GM19455 (cell line): ENCODE measurements at regions not wholly inside any gene's neighbourhood (a gene's known extent, or its start where the extent isn't known, plus 50 kb on each side); places are given as distances from the start of the nearest gene placed in this dataset.
"Not testable (repeated sequence)": the region's sequence is repeated elsewhere in the genome, so short reads cannot be mapped to it uniquely, and the experiment has no call there.

Source experiments
- ATAC-seq: cut with Tn5 transposase; IDR thresholded peaks from one replicate; pipeline ENCODE4 v1.9.1; 2021; ENCODE audit not compliant: unreplicated experiment

- no peak for ATAC-seq
These were observed 50.8 kb upstream of the BEND6 start for GRCh38 chr6:56904068-56904467.

DNA sequence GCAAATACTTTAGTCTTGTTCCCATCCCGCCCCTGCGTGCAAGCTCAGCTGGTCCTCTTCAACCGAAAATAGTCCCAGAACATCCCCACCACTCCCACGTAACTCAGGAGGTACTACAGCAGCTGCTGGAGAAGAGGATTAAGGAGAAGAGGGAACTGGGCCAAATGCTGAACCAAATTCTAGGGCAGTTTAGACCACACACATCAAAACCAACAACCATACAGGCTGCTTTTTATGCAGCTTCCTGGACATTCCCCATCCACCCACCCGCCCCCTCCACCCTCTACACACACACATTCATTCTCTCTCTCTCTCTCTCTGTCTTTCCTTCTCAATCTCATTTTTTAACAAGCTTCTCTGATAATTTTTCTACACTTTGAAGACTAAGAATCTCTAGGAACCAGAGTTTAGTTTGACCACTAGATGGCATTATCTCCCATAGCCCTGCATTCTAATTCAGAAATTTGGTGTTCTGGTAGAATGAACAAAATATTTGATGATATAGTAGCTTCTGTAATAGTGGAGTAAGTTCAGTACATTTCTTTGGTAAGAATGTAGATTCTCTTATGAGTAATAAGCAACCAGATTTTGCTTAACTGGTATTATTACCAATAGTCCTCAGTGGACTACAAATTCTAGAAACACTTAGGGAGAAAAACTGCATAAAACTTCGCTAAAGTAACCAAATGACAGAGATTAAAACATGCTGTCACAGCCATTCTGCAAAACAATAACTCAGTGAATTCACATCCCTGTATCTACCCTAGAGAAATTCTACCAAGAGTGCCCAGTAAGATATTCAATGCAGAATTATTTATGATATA, 52.1 kb upstream of the BEND6 start:
- no peak for ATAC-seq

DNA sequence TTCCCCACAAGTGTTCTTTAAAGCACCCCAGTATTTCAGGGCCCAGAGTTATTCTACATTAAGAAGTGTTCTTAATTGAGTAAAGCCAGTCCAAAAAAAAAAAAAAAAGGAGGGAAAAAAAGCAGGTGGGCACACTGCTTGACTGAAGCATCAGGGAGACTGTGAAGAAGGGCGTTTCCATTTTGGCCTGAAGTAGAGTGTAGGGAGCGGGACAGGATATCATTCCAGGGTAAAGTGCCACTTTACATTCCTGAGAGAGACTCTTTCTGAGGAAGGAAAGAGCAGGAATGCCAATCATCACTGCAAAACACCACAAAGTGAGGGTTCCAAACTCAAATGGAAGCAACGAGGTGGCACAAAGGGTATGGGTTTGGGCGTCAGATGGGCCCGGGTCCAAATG, 54.1 kb upstream of the BEND6 start:
- no peak for ATAC-seq

DNA sequence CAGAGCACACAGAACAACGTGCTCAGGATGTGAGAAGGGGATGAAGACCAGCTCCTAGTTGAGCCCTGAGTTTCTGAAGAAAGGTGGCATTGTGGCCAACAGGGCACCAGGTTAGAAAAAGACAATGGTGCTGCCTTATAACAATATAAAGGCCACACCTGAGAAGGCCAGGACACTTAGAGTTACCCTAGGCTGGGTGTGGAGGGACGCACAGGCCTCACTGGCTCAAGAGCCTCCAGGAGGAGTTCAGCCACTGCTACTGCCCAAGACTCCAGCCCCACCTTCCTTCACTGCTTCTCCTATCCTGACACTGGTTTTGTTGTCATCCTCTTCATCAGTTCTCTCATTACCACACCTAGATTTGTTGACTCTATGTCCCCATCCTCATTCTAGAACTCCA, 55.2 kb upstream of the BEND6 start:
- no peak for ATAC-seq

DNA sequence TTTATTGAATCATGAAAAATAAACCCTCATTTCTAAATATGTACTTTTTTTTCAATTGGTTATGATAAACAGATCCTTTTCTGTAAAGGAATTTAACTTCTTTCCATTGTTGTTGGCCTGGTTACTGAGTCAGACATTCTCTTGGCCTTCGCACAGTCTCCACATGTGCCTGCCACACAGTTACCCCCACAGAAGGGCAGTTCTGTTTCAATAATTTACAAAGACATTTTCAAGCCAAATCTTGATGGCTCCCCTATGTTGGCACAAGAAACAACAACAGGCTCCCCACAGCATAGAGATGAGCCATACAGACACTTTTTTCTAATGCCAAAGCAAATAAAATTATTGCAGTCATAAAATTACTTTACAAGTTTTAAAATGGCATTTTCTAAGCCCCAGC, 55.6 kb upstream of the BEND6 start:
- ATAC-seq = no peak

- no peak for ATAC-seq
These were observed 56.9 kb upstream of the BEND6 start for GRCh38 chr6:56897789-56898529.

GRCh38 chr6:56891754-56892153, 63.2 kb upstream of the BEND6 start:
- no peak for ATAC-seq

- ATAC-seq = peak; percentile 96
These were observed 64.1 kb upstream of the BEND6 start for GRCh38 chr6:56890683-56891429.

DNA sequence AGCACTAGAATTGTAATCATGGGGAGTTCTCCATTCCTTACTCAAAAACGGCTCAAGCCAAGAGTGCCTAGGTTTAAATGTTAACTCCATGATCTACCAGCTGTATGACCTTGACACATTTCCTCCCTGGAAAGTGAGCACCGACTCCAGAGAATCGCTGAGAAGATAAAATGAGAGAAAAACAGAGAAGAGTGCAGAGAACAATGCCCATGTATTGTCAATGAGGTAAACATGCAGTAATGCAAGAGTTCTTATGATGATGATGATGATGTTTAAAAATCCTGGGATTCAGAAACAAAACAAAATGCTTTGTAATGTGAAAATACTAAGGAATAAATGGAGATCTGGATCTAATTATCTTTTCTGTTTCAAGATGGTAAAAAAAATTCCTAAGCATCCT, 64.8 kb upstream of the BEND6 start:
- ATAC-seq = no peak

DNA sequence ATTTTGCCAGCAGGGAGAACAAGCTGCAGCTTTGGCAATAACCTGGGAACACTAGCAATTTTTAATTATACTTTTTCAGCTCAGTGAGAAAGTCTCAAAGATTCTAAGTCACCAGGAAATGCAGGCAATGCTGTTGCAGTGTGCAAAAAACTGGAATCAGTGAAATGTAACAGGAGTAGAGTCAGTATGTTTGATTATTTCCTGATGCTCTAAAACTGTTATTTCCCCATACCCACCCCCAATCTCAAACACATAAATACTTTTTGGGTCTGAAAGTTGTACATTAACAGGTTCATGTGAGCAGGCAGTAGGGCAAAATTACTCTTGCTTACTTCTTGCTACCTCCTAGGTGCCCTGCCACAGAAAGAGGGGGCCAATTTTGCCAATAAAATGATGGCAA, 65.4 kb upstream of the BEND6 start:
- ATAC-seq = no peak

DNA sequence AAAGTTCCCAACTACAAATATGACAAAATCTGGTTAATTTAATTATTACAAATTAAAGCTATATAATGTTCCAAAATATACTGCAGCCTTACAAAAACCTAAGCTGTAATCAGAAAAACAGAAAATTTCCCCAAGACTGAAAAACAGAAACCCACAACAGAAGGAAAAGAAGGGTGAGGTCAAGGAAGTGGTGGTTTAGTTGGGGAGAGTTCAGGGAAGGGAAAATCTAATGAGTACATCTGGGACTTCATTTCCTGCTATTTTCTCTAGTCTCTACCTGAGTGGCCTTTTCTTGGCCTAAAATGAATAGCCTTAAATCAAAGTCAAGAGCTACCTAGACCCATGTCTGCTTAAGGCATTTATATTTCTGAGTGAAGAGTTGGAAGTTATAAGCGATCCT, 66.2 kb upstream of the BEND6 start:
- ATAC-seq = no peak

GRCh38 chr6:56887086-56887485, 67.8 kb upstream of the BEND6 start:
- ATAC-seq = no peak

GRCh38 chr6:56877922-56878321, 77.0 kb upstream of the BEND6 start:
- no peak for ATAC-seq

- no peak for ATAC-seq
These were observed 78.9 kb upstream of the BEND6 start for GRCh38 chr6:56875961-56876360.

DNA sequence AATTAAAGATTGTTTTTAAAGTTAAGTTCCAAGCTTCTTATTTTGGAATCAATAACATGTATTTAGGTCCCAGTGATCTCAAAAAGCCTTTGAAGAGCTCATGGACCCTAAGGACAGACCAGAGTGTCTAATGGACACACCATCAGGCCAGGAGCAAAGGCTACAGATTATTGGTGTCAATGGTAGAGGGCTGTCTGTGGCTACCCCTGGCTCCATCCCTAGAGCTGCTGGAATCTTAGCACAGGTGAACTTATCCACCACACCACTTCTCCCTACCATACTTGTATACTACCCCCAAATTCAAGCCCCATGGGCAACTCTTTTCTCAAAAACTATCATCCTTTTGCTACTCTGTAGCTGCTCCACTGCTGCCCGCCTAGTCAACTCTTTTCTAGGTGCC, 79.4 kb upstream of the BEND6 start:
- ATAC-seq = no peak

DNA sequence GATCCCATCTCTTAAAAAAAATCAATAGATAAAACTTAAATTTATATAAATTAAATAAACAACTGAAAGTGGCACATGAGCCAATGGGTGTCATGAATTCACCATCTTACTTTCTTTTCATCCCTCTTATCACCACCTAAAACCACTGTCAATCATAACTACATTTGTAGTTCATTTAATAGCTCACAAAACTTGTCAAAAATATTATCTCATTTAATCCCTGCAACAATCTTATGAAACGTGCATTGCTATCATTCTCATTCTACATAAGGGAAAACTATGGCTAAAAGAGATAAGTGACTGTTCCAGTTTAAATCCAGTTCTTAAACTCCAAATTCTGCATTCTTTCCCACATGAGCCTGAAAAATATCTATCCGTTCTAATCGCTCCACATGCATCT, 80.6 kb upstream of the BEND6 start:
- ATAC-seq = no peak

DNA sequence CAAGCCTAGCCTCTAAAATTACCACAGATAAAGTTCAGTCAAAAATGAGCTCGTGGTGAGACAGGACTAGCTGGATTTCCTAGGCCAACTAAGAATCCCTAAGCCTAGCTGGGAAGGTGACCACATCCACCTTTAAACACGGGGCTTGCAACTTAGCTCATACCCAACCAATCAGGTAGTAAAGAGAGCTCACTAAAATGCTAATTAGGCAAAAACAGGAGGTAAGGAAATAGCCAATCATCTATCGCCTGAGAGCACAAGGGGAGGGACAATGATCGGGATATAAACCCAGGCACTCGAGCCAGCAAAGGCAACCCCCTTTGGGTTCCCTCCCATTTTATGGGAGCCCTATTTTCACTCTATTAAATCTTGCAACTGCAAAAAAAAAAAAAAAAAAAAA, 84.9 kb upstream of the BEND6 start:
- not testable (repeated sequence) for ATAC-seq

GRCh38 chr6:56869346-56869745, 85.6 kb upstream of the BEND6 start:
- no peak for ATAC-seq

DNA sequence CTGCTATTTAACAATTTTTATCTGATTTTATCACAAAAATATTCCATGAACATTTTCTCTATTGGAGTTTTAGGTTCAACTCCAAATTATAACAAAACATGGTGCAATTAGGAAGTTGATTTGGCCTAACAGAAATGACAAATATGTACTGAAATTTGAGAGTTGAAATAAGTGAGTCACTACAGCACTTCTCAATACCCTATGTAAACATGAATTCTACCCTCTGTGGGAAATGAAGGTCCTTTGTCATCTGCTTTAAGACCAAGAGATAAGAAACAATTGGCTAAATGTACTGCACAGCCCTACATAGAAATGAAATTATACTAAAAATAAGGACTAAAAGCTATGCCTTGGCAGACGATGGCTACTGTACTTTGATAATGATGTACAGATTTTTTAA, 86.2 kb upstream of the BEND6 start:
- ATAC-seq = no peak

DNA sequence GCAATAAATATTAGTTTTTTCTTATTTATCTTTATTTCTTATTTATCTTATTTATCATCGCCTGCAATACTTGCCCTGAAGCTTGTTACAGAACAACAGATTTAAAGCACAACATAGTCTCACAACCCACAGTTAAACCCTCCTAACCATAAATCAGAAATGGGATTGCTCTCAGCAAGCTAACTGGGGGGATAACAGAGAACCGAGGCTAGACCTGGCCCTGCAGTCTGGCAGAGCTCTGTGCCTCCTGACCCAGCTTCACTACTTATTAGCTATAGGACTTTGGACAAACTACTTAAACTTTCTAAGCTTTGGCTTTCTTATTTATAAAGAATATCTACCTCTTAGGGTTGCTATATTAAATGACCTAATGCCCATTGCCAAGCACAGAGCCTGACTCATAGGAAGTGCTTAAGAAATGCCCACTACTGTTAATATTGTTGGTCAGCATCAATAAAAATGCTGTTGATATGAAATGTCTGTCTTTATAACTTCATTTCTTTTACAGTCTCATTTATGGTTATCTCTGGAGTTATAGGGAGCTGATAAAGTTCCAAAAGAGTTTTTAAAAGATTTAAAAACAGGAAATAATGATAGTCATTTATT, 87.9 kb upstream of the BEND6 start:
- no peak for ATAC-seq

DNA sequence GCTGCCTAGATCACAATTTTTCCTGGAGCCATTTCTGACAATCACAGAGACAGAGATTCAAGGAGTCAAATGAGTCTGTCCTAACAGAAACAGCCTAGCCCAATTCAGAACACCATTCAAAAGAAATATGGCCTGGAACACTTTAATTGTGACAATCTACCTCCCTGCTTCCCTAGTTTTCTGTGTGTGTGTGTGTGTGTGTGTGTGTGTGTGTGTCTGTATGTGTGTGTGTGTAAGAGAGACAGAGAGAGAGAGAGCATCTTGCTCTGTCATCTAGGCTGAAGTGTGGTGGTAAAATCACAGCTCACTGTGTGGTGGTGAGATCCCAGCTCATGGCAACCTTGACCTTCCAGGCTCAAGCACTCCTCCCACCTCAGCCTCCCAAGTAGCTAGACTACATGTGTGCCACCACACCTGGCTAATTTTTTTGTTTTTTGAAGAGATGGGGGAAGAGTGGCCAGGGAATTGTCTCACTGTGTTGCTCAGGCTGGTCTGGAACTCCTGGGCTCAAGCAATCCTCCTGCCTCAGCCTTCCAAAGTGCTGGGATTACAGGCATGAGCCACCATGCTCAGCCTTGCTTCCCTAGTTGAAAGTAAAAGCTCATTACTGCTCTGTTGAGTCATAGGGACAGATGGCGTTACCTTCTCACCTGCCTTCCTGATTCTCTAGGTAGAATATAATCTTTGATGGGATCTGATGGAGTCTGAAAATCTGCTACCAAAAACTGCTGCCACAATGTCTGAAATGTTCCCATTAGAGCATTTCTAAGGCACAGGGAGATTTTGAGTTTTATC, 89.6 kb upstream of the BEND6 start:
- ATAC-seq = no peak
